GM13976 (cell line): ENCODE measurements at regions not wholly inside any gene's neighbourhood (a gene's known extent, or its start where the extent isn't known, plus 50 kb on each side); places are given as distances from the start of the nearest gene placed in this dataset.

Experiments used
- DNase-seq: peaks from one replicate; pipeline ENCODE4 v3.0.0; 2012; ENCODE audit warnings: low spot score
- in situ Hi-C: fragments of 300-500 bp; cut with MboI; formaldehyde crosslinking; loops from one replicate; pipeline ENCODE4 v1.12.0; 2022; ENCODE audit warnings: low sequenced_read_pairs, mixed read lengths, inconsistent platforms; ENCODE audit not compliant: unreplicated experiment
- TF ChIP-seq, protein P1 (sequence below): IDR thresholded peaks from 2 replicates; pipeline ENCODE4 v1.5.1; 2012; ENCODE audit warnings: borderline replicate concordance, mild to moderate bottlenecking; ENCODE audit not compliant: insufficient read depth; ENCODE audit errors: extremely low read depth, missing control alignments, control extremely low read depth

- TF ChIP-seq, protein P1, sequence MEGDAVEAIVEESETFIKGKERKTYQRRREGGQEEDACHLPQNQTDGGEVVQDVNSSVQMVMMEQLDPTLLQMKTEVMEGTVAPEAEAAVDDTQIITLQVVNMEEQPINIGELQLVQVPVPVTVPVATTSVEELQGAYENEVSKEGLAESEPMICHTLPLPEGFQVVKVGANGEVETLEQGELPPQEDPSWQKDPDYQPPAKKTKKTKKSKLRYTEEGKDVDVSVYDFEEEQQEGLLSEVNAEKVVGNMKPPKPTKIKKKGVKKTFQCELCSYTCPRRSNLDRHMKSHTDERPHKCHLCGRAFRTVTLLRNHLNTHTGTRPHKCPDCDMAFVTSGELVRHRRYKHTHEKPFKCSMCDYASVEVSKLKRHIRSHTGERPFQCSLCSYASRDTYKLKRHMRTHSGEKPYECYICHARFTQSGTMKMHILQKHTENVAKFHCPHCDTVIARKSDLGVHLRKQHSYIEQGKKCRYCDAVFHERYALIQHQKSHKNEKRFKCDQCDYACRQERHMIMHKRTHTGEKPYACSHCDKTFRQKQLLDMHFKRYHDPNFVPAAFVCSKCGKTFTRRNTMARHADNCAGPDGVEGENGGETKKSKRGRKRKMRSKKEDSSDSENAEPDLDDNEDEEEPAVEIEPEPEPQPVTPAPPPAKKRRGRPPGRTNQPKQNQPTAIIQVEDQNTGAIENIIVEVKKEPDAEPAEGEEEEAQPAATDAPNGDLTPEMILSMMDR = no peak
- in situ Hi-C loops = no loop called here
Measured at GRCh38 chr7:42407021-42407710, 170.2 kb upstream of the GLI3 start.

DNA sequence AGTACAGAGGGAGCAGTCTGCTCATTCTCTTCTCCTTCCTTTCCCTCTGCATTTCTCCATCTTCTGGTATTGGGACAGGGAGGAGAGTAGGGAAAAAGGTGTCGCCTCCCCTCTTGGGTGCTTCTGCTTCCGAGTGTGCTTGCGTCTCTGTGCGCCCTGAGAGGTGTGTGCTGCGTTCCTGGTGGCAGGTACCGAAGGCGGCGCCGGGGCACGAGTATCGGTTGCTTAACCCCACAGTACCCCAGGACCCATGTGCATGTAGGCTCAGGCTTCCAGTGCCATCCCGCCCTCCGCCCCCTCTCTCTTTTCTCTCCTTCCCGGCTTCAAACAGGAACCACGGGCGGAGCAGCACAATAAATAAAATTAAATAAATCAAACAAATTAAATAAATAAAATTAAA, 169.3 kb upstream of the GLI3 start:
- in situ Hi-C loops = no loop called here
- no peak for DNase-seq
- TF ChIP-seq, protein P1 = no peak

More at GRCh38 chr7:42407021-42407710, 170.2 kb upstream of the GLI3 start:
- no peak for DNase-seq

DNA sequence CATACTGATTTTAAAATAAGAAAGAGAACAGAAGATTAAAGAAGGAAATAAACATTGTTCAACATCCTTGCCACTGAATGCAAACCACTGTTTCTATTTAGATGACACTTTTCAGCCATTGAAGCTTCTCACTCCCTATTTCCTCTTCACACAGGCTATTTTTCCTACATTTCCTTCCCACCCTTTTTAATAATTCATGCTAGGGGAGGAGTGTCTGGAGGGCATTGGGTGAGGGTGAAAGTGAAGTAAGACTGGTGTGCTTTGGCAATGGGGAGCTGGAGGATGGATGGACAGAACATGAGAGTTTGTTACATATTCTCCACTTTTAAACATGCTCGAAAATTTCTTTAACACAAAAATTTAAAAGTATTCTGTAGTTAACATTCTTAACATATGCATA, 168.8 kb upstream of the GLI3 start:
- no peak for DNase-seq
- in situ Hi-C loops = no loop called here
- TF ChIP-seq, protein P1 = no peak

DNA sequence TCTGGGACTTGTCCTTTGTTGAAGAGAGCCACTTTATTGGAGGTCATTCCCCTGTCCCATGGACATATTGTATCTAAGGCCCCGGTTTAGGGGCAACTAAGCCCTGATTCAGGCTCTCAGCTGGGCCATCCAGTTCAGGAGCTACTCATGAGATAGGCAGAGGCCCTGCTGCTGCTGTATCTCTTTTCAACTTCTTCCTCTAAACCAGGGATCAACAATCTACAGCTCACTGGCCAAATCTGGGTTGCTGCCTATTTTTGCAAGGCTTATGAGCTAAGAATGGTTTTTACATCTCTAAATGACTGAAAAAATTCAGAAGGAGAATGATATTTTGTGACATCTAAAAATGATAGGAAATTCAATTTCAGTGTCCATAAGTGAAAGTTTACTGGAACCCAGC, 166.8 kb upstream of the GLI3 start:
- in situ Hi-C loops = no loop called here
- TF ChIP-seq, protein P1 = no peak

DNA sequence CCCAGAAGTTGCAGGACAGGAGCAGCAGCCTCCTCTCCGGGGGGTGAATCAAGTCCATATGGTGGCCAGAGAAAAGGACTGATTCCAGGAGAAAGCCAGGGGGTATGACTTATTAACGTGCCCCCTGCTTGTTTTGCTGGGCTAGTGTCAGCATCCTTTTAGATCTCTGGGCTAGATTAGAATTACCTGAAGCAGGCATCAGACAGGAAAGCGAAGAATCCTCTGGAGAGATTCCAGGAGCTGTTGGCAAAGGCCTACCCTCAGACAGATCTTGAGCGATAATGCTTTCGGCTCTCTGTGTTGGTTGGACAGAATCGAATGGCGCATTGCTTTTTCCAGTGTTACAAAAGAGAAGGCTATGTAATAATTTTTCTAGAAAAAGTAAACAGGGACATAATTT, 164.0 kb upstream of the GLI3 start:
- in situ Hi-C loops = no loop called here
- no peak for DNase-seq
- TF ChIP-seq, protein P1 = no peak

More for the DNA sequence above, 166.8 kb upstream of the GLI3 start:
- DNase-seq = no peak

DNA sequence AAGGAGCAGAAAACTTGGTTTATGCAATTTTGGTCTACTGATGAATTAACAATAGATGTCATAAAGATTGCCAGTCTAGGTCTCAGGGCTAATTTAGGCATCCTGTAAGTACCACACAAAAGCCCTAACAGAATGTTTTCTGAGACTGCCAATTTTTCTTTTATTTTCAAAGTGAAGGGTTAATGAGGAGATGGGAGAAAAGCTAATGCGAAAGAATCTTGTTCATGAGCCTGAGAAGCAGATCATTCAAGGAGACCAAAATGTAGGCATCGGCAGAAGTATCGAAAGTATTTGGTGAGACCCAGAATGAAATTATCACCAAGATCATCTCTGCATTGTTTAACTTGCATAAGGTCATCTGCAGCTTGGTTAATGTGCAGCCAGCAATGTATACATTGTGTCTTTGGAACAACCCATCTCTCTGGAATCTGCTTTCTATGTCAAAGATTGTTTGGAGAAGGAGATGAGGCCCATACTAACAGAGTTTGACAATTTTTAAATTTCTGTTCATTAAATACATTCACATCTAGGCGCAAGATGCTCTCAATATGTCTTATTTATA, 163.3 kb upstream of the GLI3 start:
- in situ Hi-C loops = no loop called here
- TF ChIP-seq, protein P1 = no peak
- DNase-seq = no peak
